ENCODE measurements at regions not wholly inside any gene's neighbourhood (a gene's known extent, or its start where the extent isn't known, plus 50 kb on each side); places are given as distances from the start of the nearest gene placed in this dataset.

- TF ChIP-seq CTCF (conservative IDR thresholded peaks at IDR 0.05 in 1 of 2, IDR thresholded peaks at IDR 0.05 in 1 of 2; ENCODE audit: low read depth in 1 of 2, low read length in 2 of 2) (no peak), EZH2 (IDR thresholded peaks at IDR 0.05; ENCODE audit: low read length, missing control alignments) (no peak)
Observed at GRCh38 chr16:74049027-74049426, 247.6 kb upstream of the PSMD7 start.

All from fibroblast of lung (primary cell).